Activated CD4-positive, alpha-beta T cell treated with anti-CD3 and anti-CD28 coated beads, Interleukin-2, amount 50 U/mL, for 16 hours (primary cell): ENCODE measurements at regions not wholly inside any gene's neighbourhood (a gene's known extent, or its start where the extent isn't known, plus 50 kb on each side); places are given as distances from the start of the nearest gene placed in this dataset.
"Not testable (repeated sequence)": the region's sequence is repeated elsewhere in the genome, so short reads cannot be mapped to it uniquely, and the experiment has no call there.

ENCODE experiments used
- DNase-seq: peaks from one replicate; pipeline ENCODE4 v3.0.0-alpha.2; 2020

DNA sequence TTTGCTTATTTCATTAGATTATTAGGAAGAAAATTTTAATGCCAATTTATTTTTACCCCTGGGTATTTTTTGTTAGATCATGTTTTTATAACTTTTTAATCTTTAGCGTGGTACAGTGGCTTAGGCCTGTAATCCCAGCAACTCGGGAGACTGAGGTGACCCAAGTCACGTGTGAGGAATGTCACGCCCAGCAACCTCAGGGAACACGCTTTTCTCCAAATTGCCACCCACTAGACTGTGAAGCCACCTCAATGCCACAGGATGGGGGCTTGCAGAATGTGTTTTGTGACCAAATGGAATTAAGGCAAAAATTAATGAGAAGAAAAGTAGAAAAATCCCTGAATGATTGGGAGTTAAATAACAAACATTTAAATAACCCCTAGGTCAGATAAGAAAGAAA lies 141.8 kb downstream of the LAT start:
- DNase-seq, result no peak

DNA sequence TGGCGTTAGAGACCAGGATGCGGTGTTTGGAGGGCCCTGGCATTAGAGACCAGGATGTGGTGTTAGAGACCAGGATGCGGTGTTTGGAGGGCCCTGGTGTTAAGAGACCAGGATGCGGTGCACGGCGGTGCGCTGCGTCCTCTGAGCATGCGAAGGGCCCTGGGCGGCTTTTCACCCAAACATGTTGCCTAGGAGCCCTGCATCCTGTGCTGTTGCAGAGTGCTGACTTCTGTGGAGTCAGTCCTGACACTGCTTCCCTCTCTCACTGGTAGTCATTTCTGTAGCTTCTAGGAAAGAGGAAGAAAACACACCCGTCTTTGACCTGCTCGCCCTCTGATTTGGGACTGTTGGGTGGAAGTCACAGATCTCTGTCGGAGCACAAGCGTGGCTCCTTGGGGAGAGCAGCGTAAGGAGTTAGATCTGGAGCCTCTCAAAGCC lies 141.2 kb downstream of the LAT start:
- peak; percentile 14 for DNase-seq

DNA sequence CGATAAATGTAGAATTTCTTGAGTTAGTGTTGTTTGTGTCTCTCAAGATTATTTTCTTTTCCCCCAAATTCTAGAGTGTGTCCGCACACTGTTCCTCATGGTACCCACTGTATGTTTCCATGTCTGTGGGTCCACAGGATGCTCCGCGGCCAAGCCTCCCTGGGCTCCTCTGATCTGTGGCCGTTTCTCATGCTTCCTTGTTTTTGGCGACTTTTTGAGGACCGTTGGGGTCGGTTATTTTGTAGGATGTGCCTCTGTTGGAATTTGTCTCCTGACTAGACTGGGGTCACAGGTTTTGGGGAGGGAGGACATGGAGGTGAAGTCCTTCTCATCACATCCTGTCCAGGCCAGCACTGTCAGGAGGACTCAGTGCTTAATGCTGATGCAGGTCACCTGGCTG lies 140.0 kb downstream of the LAT start:
- no peak for DNase-seq

DNA sequence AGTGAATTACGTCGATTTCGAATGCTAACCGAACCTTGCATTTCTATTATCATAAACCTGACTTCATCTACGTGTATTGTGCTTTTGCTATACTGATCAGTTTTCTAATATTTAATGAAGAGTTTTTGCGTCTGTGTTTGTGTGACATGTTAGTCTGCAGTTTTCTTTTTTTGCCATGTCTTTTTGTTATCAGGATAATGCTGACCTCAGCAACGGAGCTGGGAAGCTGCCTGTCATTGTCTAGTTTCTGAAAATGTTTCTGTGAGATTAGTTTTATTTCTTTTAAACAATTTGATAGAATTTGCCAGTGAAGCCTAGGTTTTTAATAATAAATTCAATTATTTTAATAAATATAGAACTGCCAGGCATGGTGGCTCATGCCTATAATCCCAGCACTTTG lies 139.3 kb downstream of the LAT start:
- DNase-seq, result not testable (repeated sequence)

DNA sequence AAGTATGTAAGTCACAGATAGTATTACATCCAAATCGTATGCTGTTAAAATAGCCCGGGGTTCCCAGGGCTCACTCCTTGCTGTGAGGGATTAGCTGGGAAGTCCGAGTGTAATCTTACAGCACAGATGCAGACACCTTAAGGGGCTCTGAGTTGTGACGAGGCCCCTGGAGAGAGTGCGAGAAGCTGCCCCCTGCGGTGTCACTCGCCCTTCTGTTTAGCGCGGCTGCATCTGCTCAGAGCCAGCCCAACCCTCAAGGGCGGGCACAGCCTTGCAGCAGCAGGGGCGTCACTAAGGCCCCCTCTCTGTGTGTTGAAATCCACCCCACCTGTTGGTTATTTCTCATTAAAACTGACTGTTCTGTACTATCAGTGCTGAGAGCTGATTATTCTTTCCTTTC lies 135.8 kb downstream of the LAT start:
- DNase-seq, result not testable (repeated sequence)

DNA sequence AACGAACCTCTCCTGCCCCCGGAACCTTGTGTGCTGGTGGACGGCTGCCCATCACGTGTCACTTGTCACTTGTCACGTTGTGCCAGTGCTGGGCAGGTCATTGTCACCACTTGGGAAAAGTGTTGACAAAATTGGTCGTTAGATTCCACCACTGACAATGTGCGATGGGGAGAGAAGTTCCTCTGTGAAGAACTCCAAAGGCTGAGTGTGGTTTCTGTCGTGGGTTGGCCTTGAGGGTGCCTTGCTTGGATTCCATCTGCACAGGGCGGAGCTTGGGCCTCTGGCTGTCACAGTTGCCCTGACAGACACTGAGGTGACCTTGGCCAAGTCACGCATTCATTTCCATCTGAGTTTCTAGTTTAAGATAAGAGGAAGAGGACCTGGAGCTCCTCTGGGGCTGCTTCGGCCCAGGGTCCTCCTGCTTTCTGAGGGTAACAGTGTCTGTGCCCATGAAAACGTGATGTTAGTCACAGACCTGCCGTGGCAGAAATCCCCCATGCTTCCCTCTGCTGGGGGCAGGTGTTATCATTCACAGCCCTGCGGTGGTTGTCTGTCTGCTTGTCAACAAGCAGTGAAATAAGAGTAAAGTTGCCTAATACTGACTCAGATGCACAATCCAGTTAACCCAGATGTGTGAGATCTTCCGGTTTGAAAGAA lies 133.6 kb downstream of the LAT start:
- peak; percentile 20 for DNase-seq

DNA sequence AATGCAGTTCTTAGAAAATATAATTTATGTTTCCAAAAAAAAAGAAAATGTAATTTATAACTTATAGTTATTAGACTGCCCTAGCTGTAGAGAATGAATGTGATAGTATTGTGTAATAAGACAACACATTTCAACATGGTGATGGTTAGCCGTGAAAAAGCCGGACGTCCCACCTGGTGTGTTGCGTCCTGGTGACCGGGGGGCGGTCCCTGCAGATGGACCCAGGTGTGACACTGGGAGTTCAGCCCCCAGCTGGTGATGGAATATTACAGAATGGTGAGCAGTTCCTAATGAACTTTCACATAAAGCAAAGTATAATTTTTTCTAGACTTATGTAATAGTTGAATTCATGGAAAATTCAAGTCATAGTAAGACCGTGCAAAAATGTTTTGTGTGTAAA lies 132.8 kb downstream of the LAT start:
- no peak for DNase-seq

DNA sequence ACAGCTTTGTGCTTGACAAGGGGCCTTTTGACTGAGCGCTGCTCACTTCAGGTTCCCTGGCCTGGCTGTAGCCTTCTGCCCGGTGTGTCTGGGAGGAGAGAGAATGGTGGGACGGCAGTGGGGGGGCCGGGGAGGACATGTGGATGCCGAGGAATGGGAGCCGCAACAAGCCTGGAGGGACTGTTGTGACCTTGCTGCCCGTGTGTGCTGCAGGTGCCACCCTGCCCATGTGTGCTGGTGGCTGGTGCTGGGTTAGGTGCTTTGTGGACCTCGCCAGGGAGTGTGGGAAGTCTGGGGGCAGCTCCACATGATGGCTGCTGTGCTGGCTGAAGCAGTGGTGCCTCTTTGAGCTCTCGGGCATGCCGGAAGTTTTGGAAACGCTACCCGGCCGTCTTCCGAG lies 132.1 kb downstream of the LAT start:
- DNase-seq, result no peak

DNA sequence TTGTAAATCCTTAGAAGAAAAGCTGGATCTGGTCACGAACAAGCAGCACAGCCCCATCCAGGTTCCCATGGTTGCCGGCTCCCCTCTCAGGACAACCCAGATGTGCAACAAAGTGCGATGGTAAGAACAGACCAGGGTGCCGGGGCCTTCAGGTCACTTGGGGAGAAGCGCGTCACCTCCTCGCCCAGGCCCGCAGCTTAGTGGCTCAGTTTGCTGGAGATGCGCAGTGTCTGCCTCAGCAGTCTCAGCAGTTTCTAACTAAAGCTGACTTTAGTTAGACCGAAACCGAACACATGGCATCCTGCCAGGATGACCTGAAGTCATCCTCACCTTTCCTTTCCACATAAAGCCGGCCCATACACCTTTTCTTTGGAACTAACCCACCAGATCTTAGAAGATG lies 131.4 kb downstream of the LAT start:
- not testable (repeated sequence) for DNase-seq

DNA sequence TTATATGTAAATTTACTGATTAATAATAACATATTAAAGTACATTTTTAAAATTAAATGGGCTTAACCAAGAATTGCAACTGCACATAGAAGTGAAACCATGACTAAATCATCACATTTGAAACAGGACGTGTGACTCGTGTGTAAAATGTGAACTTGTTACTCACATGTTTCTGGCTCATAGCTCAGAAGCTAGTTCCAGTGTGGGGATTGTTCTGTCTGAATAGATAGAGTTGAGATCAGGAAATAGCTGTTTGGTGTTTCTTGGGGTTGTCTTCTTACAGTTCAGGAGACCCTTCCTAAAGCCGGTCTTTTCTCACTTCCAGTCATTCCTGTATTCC lies 130.9 kb downstream of the LAT start:
- DNase-seq, result peak; percentile 77

DNA sequence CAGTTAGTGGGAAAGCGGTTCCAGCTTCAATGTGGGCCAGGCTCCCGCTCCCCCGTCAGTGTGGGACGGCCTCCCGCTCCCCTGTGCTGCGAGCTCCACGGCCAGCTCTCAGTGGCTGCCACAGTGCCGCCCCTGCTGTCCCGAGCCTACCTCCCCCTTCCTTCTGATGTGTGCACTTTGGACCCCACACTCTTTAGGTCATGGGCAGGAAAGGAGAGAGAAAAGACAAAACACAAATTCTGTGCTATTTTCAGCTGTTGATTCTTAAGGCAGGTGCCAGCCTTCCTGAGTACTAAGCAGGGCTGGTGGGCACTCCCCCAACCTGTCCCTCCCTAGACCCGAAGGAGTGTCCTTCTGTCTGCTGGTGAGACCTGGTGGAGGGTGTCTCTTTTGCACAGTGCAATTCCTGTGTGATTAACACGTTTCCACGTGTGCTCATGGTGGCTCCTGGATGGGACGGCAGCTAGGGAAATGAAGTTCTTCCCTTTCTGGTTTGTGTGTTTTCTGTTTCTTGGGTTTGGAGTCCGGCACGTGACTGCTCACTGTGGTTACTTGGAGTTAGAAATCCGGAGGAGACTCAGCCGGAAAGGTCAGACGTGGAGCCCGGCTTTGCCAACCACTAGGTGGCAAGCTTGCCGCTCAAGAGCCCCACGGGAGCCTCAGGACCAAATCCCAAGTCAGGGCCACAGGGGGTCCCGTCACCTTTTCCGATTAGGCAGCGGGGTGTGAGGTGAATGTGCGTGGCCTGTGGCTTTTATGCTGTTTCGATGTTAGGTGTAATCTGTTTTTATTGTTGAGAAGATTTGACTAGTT lies 130.3 kb downstream of the LAT start:
- not testable (repeated sequence) for DNase-seq

DNA sequence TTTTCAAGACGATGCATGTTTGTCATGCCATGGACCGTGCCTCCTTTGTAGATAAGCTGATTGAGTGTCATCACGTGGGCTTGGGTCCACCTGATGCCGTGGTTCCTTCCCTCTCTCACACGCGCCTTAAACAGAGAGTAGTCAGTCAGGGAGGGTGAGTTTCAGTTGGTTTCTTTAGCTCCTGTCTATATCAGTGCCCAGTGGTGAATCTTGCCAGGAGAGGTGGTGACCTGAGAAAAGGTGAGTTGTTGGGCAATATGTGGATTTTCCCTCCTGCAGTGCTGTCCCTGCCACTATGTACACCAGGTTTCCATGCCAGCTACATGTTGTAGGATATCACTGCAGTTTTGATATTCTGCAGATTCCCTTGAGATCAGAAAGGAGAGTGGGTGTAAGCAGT lies 129.7 kb downstream of the LAT start:
- DNase-seq, result no peak

DNA sequence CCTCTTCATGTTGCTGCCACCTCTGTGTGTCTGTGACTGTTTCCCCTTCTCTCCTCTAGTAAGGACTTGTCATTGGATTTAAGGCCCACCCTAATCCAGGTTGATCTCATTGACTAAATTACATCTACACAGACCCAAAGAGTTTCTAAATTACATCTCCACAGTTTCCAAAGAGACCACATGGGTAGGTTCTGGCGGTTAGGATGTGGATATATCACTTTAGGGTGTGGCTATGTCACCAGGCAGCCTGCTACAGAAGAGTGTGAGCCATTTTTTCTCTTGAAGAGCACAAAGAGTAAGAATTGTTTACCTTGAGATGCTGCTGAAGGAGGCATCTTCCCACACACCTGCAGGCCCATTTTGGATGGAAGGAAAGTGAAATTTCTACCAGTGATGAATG lies 128.6 kb downstream of the LAT start:
- DNase-seq, result peak; percentile 46

DNA sequence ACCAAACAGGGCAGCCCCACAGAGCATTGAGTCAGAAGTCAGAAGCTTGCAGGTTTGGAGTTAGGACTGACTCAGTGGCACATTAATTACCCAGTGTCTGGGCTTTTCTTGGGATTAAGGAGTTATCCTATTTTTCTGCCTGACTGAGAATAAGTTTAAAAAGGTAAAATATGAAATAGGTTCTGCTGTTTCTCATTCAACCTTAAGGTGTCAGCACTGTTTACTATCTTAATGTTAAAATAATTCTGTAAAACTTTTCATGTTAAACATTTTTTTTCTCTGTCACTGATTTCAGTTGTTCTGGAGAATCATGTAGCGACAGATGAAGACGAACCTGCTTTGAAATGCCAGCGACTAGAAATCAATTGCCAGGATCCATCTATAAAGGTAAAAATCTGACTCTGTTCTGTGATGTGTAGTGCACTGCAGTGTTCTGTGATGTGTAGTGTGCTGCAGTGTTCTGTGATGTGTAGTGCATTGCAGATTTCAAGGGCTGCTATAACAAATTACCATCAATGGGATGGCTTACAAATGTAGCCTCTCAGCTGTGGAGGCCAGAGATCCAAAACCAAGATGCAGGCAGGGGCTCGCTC lies 128.0 kb downstream of the LAT start:
- DNase-seq, result no peak

DNA sequence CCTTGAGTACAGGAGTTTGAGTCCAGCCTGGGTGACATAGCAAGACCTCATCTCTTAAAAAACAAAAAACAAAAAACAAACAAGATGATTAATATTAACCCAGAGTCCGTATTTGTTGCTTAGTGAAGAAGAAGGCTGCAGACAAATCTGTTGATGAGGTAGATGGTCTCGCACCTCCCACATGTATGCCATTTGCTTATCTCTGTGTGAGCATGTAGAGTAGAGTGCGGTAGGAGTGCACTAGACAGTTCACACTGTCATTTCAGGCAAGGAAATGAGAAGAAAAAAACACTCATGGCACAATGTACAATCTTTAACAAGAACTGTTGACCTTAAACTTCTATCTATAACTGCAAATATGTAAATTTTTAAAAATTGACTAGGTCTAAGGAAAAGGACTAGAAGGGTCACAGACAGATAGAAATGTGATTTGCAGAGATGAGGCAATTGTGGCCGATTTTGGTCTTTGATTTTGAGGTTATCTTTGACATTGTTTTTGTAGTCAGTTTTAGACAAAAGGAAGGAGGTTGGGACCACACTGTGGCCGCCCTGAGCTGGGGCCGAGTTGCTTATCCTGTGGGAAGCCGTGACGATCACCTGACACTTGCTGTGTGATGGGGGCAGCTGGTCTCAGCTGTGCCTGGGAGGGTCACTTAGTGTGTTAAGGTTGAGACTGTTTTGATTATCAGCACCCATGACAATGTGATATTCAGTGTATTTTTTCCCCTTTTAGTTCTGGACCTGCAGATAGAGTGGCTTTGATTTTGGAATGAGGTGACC lies 127.2 kb downstream of the LAT start:
- not testable (repeated sequence) for DNase-seq

DNA sequence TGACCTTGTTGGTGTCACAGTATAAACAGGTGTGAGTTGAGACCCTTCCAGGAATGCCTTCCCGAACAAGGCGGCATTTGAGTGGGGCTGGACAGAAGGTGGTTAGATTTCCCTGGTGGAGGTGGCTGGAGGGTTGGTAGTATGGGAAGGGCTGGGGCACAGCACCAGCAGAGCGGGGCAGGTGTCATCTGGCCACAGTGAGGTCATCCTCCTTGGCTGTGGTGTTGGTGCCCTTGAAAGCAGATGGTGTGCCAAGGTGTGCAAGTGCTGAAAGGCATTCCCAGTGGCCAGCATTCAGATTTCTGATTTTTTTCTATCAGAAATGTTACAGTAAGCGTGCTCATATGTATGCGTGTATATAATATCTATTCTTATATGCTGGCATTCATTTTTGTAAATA lies 126.6 kb downstream of the LAT start:
- no peak for DNase-seq

DNA sequence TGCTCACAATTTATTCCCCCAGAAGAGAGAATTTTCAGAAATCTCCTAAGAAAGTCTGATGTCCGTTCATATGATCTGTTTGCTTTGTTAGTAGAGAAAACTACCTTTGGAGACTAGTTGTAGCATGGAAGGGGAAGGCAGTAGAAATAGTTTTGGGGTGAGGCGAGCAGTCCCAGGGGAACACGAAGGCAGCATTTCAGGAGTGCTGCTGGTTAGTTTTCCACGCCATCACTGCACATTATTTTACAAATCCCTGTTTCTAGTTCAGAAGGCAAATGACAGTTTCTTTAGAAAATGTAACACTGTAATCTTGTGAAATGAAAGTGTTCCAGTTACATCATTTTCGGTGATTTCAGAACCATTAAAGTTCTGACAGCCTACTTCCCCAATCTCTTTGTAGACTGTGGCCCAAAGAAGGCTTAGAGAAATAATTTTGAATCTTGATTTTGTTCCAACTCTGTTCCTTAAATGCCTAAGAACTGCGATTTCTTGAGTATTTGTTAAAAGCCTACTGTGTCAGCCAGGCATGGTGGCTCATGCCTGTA lies 123.8 kb downstream of the LAT start:
- DNase-seq, result not testable (repeated sequence)

DNA sequence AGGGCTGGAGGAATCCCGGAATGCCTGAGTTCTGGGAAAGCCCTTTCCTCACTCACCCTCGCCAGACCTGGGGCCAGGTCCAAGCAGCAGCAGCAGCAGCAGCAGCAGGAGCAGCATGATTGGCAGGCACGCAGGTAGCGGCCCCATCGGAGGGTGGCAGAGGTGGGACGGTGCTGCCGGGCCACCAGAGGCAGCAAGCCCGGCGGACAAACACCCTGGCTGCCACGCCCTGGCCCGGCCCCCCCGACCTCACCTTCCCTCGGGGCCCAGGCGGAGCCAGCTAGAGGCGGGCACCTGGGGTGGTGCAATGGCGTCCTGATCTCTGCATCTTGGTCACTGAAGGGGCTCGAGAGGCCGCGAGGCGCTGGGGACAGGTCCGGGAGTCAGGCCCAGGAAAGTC lies 122.4 kb downstream of the LAT start:
- DNase-seq, result no peak

DNA sequence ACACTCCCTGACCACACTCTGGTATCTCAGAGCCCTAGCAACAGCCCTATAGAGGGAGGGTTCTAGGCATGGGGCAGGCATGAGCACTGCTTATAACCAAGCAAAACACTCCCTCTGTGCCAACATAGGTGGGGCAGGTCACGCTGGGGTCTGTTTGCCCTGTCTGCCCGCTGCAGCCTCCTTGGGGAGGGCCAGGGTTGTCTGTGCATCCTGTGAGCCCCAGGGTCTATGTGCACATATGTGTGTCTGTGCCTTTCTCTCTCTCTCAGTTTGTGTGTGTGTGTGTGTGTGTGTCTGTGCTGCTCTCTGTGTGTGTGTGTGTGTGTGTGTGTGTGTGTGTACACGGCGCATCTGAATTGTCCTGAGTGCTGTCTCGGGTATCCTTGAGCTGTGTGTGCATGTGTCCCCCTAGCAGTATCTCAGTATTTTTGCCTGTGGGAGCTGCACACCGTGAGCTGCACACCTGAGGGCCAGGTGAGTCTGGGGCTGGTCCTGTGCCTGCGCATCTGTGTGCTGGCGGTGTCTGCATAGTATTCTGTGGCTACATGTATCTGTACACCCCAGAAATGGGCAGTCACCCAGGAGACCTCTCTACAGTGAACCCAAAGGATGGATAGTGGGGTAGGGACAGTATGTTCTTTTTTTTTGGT lies 121.5 kb downstream of the LAT start:
- not testable (repeated sequence) for DNase-seq

DNA sequence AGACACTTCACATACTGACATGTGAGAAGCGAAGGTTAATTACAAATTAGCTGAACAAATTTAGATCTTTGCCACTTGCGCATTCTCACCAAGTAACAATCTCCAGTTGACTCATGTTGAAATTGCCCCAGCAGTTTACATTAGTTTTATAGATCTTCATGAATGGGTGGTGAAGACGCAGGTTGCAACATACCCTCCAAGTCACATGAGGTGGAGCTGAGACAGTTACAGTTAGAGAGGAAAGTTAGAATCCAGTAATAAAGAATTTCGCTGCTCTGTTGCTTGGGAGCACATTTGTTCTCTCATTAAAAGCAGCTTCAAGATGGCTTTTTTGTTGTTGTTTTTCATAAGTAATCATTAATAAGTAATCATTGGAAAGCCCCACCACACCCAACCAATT lies 119.7 kb downstream of the LAT start:
- DNase-seq, result not testable (repeated sequence)

DNA sequence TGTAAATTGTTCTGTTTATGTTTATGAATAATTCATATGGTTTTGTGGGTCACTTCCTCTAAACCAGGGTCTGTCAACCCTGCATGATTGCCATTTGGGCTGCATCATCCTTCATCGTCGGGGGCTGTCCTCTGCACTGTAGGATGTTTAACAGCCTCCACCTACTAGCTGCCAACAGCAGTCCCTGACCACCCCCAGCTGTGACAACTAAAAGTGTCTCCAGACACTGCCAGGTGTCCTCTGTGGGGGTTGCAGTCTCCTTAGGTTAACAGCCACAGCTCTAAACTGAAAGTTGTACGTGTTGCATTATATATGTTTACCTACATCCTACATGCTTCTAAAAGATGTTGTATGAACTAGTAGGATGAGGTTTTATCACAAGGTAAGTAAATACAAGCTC lies 113.1 kb downstream of the LAT start:
- DNase-seq, result not testable (repeated sequence)
